Lower lobe of right lung (tissue), 2 donors: ENCODE measurements at regions not wholly inside any gene's neighbourhood (a gene's known extent, or its start where the extent isn't known, plus 50 kb on each side); places are given as distances from the start of the nearest gene placed in this dataset.

Experiments used
- ATAC-seq, 2 donors: fragments of 200-7000 bp; cut with Tn5 transposase; one replicate each; pipeline ENCODE4 v1.9.1; 2020 to 2022; ENCODE audit warnings: mild to moderate bottlenecking in 2 of 2, moderate library complexity in 2 of 2
- DNase-seq: peaks from one replicate; pipeline ENCODE4 v3.0.0-alpha.2; 2020
- H3K27ac ChIP-seq: fragments of 200-600 bp; one replicate; pipeline ENCODE4 v1.8.0; 2022
- H3K27me3 ChIP-seq: fragments of 200-600 bp; one replicate; pipeline ENCODE4 v1.8.0; 2022; ENCODE audit warnings: low read depth
- H3K36me3 ChIP-seq: fragments of 200-600 bp; one replicate; pipeline ENCODE4 v1.8.0; 2022; ENCODE audit warnings: mild to moderate bottlenecking
- H3K4me1 ChIP-seq: fragments of 200-600 bp; one replicate; pipeline ENCODE4 v1.8.0; 2022
- H3K4me3 ChIP-seq: fragments of 200-600 bp; one replicate; pipeline ENCODE4 v1.8.0; 2022; ENCODE audit warnings: mild to moderate bottlenecking
- H3K9me3 ChIP-seq: fragments of 200-600 bp; one replicate; pipeline ENCODE4 v1.8.0; 2022
- CTCF ChIP-seq: fragments of 200-600 bp; IDR thresholded peaks from one replicate; pipeline ENCODE4 v1.8.0; 2022; ENCODE audit warnings: antibody characterized with exemption, mild to moderate bottlenecking
- intact Hi-C: fragments of 100-400 bp; cut with DNase I; formaldehyde crosslinking; loops from one replicate; pipeline ENCODE4 v1.11.0; 2022
- donor health status: DM: no; HTN: yes; CAD: no; lungs with severe emphysema.

GRCh38 chr2:41621563-41621962 is 426.3 kb upstream of the PKDCC start:
- Histone ChIP-seq H3K27me3 (no peaks in the 10 kb centered on the region), H3K36me3 (no peaks in the 10 kb centered on the region), H3K9me3 (no peaks in the 10 kb centered on the region), H3K4me1 (no peaks in the 10 kb centered on the region), H3K4me3 (no peak overlapping the region), H3K27ac (no peak overlapping the region)
- DNase-seq (no peak), ATAC-seq (no peak)
- TF ChIP-seq CTCF: no peak
- intact Hi-C loops: no loop called here

- H3K4me1 ChIP-seq: no peaks in the 10 kb centered on the region
- H3K9me3 ChIP-seq: no peaks in the 10 kb centered on the region
- no peaks in the 10 kb centered on the region for H3K36me3 ChIP-seq
- intact Hi-C loops: no loop called here
- DNase-seq (no peak), ATAC-seq (no peak)
- H3K27me3 ChIP-seq: no peaks in the 10 kb centered on the region
- no peak for TF ChIP-seq CTCF
- no peak overlapping the region for H3K27ac ChIP-seq
- H3K4me3 ChIP-seq: no peak overlapping the region
Measured at GRCh38 chr2:41622301-41622700, 425.5 kb upstream of the PKDCC start.

GRCh38 chr2:41626936-41627335 is 420.9 kb upstream of the PKDCC start:
- DNase-seq (no peak), ATAC-seq (no peak)
- TF ChIP-seq CTCF: no peak
- H3K27me3 ChIP-seq: no peaks in the 10 kb centered on the region
- no peaks in the 10 kb centered on the region for H3K9me3 ChIP-seq
- H3K27ac ChIP-seq: no peak overlapping the region
- no peaks in the 10 kb centered on the region for H3K4me1 ChIP-seq
- no peaks in the 10 kb centered on the region for H3K36me3 ChIP-seq
- no peak overlapping the region for H3K4me3 ChIP-seq
- intact Hi-C loops: no loop called here

- Histone ChIP-seq H3K4me3 (no peak overlapping the region), H3K27me3 (no peaks in the 10 kb centered on the region), H3K27ac (no peak overlapping the region), H3K4me1 (no peaks in the 10 kb centered on the region), H3K9me3 (no peaks in the 10 kb centered on the region), H3K36me3 (no peaks in the 10 kb centered on the region)
- DNase-seq (no peak), ATAC-seq (no peak)
- no peak for TF ChIP-seq CTCF
- intact Hi-C loops: no loop called here
Measured at GRCh38 chr2:41634686-41635085, 413.1 kb upstream of the PKDCC start.

GRCh38 chr2:41644936-41645335 is 402.9 kb upstream of the PKDCC start:
- Histone ChIP-seq H3K9me3 (no peaks in the 10 kb centered on the region), H3K27ac (no peak overlapping the region), H3K4me3 (no peak overlapping the region), H3K27me3 (no peaks in the 10 kb centered on the region), H3K36me3 (no peaks in the 10 kb centered on the region), H3K4me1 (no peaks in the 10 kb centered on the region)
- DNase-seq (no peak), ATAC-seq (no peak)
- intact Hi-C loops: no loop called here
- TF ChIP-seq CTCF: no peak

GRCh38 chr2:41647468-41648050 is 400.3 kb upstream of the PKDCC start:
- intact Hi-C loops: no loop called here
- TF ChIP-seq CTCF: no peak

More at GRCh38 chr2:41647468-41648050, 400.3 kb upstream of the PKDCC start:
- no peaks in the 10 kb centered on the region for H3K9me3 ChIP-seq
- ATAC-seq: no peak
- no peaks in the 10 kb centered on the region for H3K36me3 ChIP-seq
- H3K27ac ChIP-seq: no peak overlapping the region
- H3K27me3 ChIP-seq: no peaks in the 10 kb centered on the region
- no peak overlapping the region for H3K4me3 ChIP-seq
- H3K4me1 ChIP-seq: no peaks in the 10 kb centered on the region
- no peak for DNase-seq
